ENCODE measurements at regions not wholly inside any gene's neighbourhood (a gene's known extent, or its start where the extent isn't known, plus 50 kb on each side); places are given as distances from the start of the nearest gene placed in this dataset.

DNA sequence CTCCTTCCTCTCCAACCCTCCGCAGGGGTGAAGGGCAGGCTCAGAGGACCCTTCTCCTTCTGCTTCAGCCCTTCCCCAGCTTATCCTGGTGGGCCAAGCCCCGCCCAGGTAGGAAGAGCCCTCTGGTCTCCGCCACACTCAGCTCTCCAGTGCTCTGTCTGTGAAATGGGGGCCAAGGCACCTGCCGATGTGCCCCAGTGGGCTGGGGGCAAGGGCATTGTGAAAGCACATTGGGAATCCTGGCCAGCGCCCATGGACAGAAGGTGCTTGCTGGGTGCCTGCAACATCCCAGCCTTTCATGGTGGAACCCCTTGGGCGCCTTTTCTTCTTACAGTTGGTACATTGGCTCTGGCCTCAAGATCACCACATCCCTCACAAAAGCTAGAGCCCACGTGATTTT, 150.8 kb downstream of the INHBB start:
- no peak for TF ChIP-seq TAF1 (IDR thresholded peaks at IDR 0.05; ENCODE audit: low read depth, low read length)
- no peak for TF ChIP-seq POLR2A (IDR thresholded peaks at IDR 0.05; ENCODE audit: control extremely low read depth in 1 of 2, low read depth in 2 of 2, low read length in 2 of 2)
- no peak for TF ChIP-seq MAX (IDR thresholded peaks at IDR 0.05)
- no peak for TF ChIP-seq CTCF (IDR thresholded peaks at IDR 0.05; ENCODE audit: control extremely low read depth in 1 of 3, insufficient read depth in 1 of 3, low read depth in 1 of 3, low read length in 3 of 3)
- no peak for TF ChIP-seq SP1 (IDR thresholded peaks at IDR 0.05; ENCODE audit: low read depth, low read length)
- TF ChIP-seq CREB1 (IDR thresholded peaks at IDR 0.05): no peak
- no peak for TF ChIP-seq EGR1 (IDR thresholded peaks at IDR 0.05; ENCODE audit: borderline replicate concordance, low read depth, low read length)
